ENCODE measurements at regions not wholly inside any gene's neighbourhood (a gene's known extent, or its start where the extent isn't known, plus 50 kb on each side); places are given as distances from the start of the nearest gene placed in this dataset.

DNA sequence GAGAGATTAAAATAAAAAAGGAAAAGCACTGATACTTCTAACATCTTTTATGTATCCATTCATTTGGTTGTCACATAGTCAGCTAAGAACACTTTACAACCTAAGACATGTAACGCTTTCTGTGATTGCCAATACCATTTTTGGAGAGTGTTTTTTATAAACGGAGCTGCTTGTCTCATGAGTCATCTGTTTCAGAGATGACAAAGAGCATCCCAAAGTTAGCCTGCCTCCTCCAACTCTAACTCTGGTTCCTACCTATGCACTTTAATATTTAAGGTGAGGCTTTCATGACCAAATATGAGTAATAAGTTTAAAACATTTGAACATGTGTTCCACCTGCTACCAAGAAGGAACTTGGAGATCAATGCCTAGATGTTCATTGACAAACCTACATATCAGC is 260.1 kb upstream of the SMIM21 start:
- Histone ChIP-seq H3K27ac (ENCODE audit: low read depth) (no peak overlapping the region), H2AFZ (no peak overlapping the region), H4K20me1 (replicated peaks; ENCODE audit: insufficient read depth) (no peaks in the 10 kb centered on the region), H3K4me1 (ENCODE audit: insufficient read depth) (no peaks in the 10 kb centered on the region), H3K9me2 (ENCODE audit: insufficient read depth) (peaks cover 12% of the 10 kb centered on the region; the same call in 1 of the 2 replicates), H3K4me2 (no peak overlapping the region), H3K79me2 (replicated peaks; ENCODE audit: insufficient read depth) (no peaks in the 10 kb centered on the region), H3K4me3 (no peak overlapping the region), H3K27me3 (ENCODE audit: insufficient read depth) (no peaks in the 10 kb centered on the region), H3K36me3 (ENCODE audit: insufficient read depth) (no peaks in the 10 kb centered on the region), H3F3A (replicated peaks; ENCODE audit: low read depth) (no peaks in the 10 kb centered on the region)
- no peaks in the 10 kb centered on the region for H3K9me3 Mint-ChIP-seq
- no peaks in the 10 kb centered on the region for H3K36me3 Mint-ChIP-seq (ENCODE audit: low read depth)
- no peak for DNase-seq (ENCODE audit: low spot score)
- no peak for TF ChIP-seq ZNF331 (CRISPR knock-in tag; IDR thresholded peaks at IDR 0.05; ENCODE audit: low read depth)
- TF ChIP-seq EZH2 (IDR thresholded peaks at IDR 0.05; ENCODE audit: low read depth, unreplicated experiment) = no peak
- TF ChIP-seq, protein P1, sequence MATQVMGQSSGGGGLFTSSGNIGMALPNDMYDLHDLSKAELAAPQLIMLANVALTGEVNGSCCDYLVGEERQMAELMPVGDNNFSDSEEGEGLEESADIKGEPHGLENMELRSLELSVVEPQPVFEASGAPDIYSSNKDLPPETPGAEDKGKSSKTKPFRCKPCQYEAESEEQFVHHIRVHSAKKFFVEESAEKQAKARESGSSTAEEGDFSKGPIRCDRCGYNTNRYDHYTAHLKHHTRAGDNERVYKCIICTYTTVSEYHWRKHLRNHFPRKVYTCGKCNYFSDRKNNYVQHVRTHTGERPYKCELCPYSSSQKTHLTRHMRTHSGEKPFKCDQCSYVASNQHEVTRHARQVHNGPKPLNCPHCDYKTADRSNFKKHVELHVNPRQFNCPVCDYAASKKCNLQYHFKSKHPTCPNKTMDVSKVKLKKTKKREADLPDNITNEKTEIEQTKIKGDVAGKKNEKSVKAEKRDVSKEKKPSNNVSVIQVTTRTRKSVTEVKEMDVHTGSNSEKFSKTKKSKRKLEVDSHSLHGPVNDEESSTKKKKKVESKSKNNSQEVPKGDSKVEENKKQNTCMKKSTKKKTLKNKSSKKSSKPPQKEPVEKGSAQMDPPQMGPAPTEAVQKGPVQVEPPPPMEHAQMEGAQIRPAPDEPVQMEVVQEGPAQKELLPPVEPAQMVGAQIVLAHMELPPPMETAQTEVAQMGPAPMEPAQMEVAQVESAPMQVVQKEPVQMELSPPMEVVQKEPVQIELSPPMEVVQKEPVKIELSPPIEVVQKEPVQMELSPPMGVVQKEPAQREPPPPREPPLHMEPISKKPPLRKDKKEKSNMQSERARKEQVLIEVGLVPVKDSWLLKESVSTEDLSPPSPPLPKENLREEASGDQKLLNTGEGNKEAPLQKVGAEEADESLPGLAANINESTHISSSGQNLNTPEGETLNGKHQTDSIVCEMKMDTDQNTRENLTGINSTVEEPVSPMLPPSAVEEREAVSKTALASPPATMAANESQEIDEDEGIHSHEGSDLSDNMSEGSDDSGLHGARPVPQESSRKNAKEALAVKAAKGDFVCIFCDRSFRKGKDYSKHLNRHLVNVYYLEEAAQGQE (IDR thresholded peaks at IDR 0.05; ENCODE audit: unreplicated experiment) = no peak
- TF ChIP-seq POLR2AphosphoS5 (IDR thresholded peaks at IDR 0.05; ENCODE audit: low read depth) = no peak
- TF ChIP-seq JUNB (IDR thresholded peaks at IDR 0.05; ENCODE audit: unreplicated experiment) = no peak
- TF ChIP-seq STAT1 (IDR thresholded peaks at IDR 0.05; ENCODE audit: unreplicated experiment) = no peak
- TF ChIP-seq, protein P2, sequence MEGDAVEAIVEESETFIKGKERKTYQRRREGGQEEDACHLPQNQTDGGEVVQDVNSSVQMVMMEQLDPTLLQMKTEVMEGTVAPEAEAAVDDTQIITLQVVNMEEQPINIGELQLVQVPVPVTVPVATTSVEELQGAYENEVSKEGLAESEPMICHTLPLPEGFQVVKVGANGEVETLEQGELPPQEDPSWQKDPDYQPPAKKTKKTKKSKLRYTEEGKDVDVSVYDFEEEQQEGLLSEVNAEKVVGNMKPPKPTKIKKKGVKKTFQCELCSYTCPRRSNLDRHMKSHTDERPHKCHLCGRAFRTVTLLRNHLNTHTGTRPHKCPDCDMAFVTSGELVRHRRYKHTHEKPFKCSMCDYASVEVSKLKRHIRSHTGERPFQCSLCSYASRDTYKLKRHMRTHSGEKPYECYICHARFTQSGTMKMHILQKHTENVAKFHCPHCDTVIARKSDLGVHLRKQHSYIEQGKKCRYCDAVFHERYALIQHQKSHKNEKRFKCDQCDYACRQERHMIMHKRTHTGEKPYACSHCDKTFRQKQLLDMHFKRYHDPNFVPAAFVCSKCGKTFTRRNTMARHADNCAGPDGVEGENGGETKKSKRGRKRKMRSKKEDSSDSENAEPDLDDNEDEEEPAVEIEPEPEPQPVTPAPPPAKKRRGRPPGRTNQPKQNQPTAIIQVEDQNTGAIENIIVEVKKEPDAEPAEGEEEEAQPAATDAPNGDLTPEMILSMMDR (conservative IDR thresholded peaks at IDR 0.05; ENCODE audit: low read depth in 2 of 2) = no peak
- no peak for TF ChIP-seq ZNF462 (CRISPR knock-in tag; IDR thresholded peaks at IDR 0.05)
- no peak for TF ChIP-seq CREB1 (CRISPR knock-in tag; IDR thresholded peaks at IDR 0.05; ENCODE audit: low read depth)
- TF ChIP-seq ZNF114 (CRISPR knock-in tag; IDR thresholded peaks at IDR 0.05) = no peak
- TF ChIP-seq NANOG (IDR thresholded peaks at IDR 0.05; ENCODE audit: borderline replicate concordance) = no peak
- TF ChIP-seq EZH2phosphoT487 (IDR thresholded peaks at IDR 0.05; ENCODE audit: unreplicated experiment) = no peak
- TF ChIP-seq, protein P3, sequence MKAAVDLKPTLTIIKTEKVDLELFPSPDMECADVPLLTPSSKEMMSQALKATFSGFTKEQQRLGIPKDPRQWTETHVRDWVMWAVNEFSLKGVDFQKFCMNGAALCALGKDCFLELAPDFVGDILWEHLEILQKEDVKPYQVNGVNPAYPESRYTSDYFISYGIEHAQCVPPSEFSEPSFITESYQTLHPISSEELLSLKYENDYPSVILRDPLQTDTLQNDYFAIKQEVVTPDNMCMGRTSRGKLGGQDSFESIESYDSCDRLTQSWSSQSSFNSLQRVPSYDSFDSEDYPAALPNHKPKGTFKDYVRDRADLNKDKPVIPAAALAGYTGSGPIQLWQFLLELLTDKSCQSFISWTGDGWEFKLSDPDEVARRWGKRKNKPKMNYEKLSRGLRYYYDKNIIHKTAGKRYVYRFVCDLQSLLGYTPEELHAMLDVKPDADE (IDR thresholded peaks at IDR 0.05) = no peak
- no peaks in the 10 kb centered on the region for H3K27me3 Mint-ChIP-seq (ENCODE audit: insufficient read depth, low read depth, poor library complexity)
- H3K4me3 Mint-ChIP-seq = no peak overlapping the region
- ATAC-seq = no peak
- H3K4me1 Mint-ChIP-seq = no peaks in the 10 kb centered on the region
- H3K27ac Mint-ChIP-seq = no peak overlapping the region

Measured in GM23338 (cell line).